GM12891 (cell line): ENCODE measurements at regions not wholly inside any gene's neighbourhood (a gene's known extent, or its start where the extent isn't known, plus 50 kb on each side); places are given as distances from the start of the nearest gene placed in this dataset.

ENCODE experiments used
- POLR2A ChIP-seq: IDR thresholded peaks from 2 replicates; pipeline ENCODE4 v1.6.1; 2011; ENCODE audit warnings: low read depth, low read length, control low read depth
- POLR2AphosphoS5 ChIP-seq: IDR thresholded peaks from 2 replicates; pipeline ENCODE4 v1.6.1; 2011; ENCODE audit warnings: low read depth, low read length, control low read depth
- TAF1 ChIP-seq: IDR thresholded peaks from 2 replicates; pipeline ENCODE4 v1.6.1; 2011; ENCODE audit warnings: low read depth, low read length, control low read depth

- TF ChIP-seq POLR2AphosphoS5 (no peak), POLR2A (no peak), TAF1 (no peak)
Measured at GRCh38 chr2:203594541-203594940, 59.4 kb upstream of the RAPH1 start.
